Hippocampal formation (tissue), 2 donors: ENCODE measurements at regions not wholly inside any gene's neighbourhood (a gene's known extent, or its start where the extent isn't known, plus 50 kb on each side); places are given as distances from the start of the nearest gene placed in this dataset.

Source experiments
- DNase-seq, 2 donors: peaks; one replicate each; lab custom pipeline; 2025; lab: John Stamatoyannopoulos, UW

DNA sequence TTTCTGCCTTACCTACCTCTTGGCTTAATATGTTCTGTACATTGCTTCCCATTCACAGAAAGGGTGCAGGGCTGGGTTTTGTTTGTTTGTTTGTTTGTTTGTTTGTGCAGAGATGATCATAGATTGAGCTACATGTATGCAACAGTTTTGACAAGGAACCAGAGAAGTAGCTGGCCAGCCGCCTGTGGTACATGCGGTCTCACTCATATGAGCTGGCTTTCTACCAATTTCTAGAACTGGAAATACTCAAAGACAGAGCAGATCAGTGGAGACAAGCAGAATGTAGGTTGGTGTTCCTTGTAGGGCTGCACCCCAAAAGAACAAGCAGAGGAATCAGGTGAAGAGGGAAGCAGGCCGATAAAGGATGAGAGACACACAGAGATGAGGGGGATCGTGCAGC is 502.7 kb downstream of the SOX2 start:
- DNase-seq = no peak

DNA sequence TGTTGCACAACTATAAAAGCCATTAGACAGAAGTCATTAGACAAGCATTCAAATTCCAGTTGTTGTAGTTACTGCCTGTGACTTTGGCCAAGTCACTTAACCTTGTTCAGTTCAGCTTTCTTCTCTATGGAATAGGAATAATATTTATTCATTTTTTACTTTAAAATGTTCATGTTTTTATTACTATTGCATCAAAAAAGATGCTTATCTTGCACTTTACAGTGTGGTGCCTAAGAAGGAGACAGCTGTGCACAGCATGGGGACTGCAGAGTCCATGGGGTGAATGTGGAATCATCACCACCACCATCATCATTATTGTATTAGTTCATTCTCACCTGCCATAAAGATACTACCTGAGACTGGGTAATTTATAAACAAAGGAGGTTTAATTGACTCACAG is 504.2 kb downstream of the SOX2 start:
- no peak for DNase-seq

DNA sequence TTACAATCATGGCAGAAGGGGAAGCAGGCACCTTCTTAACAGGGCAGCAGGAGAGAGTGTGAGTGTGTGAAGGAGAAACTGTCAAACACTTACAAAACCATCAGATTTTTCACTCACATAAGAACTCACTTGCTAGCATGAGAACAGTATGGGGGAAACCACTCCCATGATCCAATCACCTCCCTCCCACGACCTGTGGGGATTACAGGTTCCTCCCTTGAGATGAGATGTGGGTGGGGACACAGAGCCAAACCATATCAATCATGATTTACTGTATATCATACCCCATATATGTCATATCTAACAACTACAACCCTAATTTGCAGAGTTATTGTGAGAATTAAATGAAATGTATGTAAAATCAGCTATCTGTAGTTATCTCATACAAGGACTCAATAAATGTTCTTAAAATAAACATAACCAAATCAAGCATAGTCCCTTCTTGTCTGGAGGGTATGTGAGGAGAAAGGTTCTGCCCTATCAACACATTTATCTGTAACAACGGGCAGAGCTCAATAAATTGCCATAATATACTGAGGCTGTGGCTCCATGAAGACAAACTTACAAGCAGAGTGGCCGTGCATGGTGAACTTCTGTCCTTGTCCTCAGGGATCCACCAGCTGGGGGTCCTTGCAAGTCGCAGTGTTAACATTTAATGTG is 504.7 kb downstream of the SOX2 start:
- no peak for DNase-seq

DNA sequence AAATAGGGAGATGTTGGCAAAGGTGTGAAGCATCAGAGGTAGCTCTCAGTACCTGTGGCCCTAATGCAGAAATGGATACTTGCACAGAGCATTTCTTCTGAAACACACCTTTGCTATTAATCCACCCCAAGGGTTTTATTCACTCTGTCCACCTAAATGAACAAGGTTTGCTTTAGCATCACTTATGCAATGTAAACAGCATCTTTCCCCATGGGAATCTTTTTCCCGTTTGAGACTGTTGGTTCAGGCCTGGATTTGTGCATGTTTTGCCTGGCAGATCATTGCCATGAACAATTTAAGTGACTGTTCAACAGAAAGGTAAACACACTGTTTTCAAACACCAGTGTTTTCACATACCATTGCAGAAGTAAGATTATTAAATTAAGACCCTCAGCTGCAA is 508.3 kb downstream of the SOX2 start:
- DNase-seq = no peak

DNA sequence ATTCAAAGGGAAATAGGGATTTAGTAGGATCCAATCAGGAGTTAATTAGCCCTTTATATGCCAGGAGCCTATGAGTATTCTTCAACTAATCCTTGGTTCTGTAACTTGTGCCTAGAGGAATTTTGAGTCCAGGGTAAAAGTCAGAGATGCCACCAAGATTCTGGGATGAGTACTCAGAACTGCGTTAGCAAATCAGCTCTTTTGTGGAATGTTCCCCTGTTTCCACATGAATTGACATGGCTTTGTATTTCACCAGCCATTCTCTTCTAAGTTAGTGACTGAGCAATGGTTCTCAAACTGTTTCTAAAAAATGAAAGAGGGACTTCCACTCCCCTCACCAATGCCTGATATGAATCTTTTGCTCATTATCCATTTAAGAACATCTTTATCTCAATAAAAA is 508.7 kb downstream of the SOX2 start:
- no peak for DNase-seq

DNA sequence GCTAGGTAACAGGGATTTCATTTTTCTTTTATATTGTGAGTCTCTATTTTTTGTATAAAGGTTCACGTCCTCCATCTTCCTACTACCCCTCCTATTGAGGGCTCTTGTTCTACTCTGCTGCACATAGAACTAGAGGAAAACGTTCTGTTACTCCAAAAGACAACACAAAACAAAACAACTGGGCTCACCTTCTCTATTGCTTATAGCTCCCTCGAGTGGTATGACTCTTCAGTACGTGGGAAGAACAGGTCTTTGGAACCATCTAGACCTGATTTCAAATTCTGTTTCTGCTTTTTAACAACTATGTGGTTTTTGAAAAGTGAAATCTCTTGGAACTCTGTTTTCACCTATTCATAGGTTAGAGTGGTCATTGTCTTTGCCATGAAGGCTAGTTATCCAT is 515.3 kb downstream of the SOX2 start:
- no peak for DNase-seq

DNA sequence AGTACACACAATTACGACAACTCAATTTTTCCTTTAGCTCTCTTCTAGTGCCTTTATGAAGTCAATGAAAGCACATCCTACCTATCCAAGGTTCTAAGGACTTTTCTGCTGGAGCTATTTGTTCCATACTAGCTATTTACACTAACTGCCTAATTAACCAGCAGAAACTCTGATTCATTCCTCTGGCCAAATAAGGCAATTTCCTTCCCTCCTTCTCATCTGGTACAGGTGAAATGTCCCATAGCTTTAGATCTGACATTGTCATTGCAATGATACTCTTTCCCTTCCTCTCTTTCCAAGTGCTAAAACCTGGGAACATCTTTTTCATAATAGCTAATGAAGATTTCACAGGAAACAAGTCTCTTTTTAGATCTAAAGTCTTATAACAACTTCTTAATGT is 521.7 kb downstream of the SOX2 start:
- DNase-seq = no peak

DNA sequence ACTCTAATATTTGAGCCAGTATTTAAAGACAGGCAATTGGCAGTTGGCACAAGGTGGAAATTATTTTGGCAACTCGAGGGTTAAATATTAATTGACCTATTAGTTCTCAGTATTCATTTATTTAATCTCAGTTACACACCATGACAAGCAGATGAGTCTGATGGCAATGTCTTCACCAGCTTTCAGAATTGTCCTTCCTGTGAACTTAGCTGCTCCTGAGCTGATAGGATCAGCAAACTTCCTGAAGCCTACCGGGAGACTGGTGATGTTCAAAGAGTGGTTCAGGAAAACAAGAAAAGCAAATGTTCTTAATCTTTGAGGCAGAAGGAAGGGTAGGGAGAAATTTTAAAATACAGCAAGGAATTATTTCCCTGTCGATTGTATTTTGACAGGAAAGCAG is 522.2 kb downstream of the SOX2 start:
- DNase-seq = no peak

DNA sequence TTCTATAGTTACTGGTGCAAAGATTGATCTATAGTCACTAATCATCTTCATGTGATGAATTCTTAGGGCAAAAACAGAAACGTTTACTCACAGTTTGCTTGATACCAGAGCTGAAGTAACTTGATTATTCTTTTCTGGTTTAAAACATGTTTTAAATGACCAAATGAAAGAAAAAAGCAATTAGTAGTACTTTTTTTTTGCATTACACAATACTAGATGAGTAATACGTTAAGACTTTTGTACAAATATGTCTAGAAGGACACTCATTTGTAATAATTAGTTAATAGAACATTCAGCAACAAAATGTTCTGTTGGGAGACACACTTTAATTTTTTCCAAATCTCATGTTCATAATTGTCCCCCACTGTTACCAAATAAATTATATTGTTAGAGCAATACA is 523.2 kb downstream of the SOX2 start:
- DNase-seq = no peak

DNA sequence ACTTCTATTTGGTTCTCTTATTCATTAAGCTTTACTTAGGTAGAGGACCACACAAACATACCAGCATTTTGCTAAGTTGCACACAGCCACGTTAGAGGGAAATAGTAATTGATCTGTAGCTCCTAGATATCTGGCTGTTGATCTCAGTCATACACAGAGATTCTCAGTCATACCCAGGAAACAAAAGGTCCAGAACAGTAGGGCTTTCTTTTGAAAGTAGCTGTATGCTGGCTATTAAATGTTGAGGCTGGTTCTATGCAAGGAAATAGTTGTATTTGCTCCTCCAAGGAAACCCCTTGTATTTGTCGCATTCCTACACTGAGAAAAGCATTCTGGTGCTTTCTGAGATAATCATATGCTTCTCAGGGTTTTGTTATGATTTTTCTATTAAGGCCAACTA is 523.8 kb downstream of the SOX2 start:
- DNase-seq = peak in 1 of 2 donors; percentile 60

DNA sequence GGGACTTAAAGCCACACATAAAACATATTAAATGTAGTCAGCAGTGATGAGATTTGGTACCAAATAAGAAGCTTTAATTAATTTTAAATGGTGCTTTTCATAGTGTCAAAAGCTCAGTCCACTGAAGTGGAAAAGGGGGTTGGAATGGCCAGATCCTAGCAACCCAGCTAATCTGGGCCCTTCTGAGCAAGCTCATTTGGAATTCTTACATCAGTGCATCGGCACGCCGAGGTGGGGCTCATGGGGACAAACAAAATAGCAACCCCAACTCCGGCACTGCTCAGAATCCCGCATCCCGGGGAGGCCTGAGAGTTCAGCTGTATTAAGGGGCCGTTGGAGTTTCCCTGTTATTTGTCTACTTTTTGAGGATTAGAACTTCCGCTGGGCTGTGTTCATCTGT is 526.4 kb downstream of the SOX2 start:
- DNase-seq = peak; percentile 49 to 73

DNA sequence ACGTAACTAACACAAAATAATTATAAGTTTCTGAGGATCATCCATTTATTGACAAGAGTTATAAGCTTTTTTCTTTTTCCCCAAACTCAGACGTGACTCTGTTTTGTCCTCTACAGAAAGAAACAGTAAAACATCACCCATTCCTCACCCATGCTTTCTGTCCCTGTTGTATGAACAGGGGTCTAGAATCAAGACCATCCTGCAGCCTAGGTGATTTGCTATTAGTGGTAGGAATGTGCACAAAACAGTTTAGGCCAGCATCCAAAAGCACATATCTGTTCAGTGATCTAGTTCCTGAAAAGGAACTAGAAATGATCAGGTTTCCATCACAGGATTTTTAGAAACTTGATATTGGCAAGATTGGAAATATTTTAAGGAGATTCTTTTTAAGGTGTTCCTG is 527.6 kb downstream of the SOX2 start:
- DNase-seq = no peak

DNA sequence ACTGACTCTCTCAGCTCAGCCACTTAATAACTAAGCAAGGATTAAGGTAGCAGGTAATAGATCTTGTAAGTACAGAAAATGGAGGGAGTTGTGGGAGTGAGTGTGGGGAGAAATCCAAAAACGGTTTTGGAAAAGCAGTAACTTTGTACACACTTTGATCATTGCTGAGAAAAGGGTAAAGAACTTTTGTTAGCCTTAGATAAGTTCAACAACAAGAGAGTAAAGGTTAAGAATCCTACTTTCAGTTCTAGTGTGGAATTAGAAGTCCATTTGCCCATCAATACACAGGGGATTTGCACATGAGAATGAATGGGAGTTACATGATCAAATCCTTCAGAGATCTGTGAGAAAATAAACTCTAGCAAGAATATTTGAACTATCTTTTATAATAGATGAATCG is 528.7 kb downstream of the SOX2 start:
- DNase-seq = no peak

DNA sequence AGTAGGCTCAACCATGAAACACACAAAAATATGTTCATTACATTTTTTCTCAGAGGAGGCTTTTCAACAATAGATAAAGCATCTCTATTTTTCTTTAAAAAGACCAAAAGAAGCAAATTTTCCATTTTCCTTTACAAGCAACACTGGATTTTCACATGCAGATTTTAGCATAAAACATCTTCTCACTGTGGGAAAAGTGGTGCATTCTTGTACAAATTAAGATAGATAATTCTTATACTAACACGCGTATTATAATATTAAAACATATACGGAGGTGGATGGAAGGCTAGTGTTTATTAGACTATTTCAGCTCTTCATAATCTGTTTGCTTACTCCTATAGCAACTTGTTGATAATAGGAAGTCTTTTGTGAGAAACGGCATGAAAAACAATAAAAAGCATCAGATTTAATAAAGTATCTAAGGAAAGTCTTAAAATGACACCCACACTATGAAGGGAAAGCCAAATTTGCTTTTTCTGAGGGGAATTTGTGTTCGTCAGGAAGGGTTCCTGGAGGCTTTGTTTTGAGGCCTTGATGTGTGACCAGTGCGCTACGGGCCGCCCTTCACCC is 529.6 kb downstream of the SOX2 start:
- DNase-seq = no peak

DNA sequence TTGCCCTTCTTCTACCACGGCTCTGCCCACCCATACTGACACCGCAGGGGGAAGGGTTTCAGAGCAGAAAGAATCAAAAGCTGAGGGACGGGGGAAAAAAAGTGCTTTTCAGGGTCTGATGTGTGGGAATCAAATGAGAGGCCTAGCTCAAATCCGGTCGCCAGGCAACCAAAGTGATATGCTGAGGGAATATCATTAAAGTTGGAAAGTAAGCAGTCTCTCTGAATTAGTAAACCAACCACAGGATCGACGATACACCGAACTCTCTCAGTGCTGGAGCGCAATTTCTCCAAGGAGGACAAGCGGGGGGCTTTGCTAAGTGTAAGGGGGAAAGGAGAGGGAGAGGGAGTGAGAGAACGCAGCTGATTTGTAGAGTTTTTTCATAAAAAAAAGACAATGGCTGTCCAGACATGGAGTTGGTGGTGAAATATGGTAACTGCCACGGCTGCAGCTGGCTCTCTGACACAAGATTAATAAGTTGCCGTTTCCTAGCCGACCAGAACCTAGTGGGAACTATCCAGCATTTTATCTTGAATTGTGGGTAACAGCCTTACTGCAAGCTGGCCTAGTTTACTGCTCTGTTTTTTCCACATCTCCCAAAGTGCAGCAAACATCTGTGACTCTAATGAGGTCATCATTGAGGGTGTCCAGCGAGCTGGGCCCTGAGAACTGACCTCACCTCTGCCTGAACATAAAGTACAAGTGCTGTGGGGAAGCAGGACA is 530.2 kb downstream of the SOX2 start:
- peak; percentile 74 to 87 for DNase-seq

DNA sequence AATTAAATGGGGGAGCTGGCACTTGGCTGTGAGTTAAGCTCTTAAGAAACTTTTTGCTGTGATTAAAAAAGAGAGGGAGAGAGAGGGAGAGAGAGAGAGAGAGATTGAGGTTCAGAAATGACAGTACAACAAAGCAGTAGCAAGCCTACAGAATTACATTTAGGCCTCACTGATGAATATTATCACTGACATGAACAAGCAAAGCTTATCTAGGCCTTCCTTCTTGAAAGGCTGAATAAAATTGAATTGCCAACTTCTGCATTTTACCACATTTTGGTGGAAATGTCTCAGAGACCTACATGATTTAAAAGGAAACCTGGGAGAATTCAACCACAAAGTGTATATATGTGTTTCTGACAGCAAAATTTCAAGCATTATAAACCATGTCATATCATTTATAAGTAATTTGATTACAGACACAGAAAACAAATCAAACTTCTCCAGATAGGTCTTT is 530.8 kb downstream of the SOX2 start:
- DNase-seq = no peak

DNA sequence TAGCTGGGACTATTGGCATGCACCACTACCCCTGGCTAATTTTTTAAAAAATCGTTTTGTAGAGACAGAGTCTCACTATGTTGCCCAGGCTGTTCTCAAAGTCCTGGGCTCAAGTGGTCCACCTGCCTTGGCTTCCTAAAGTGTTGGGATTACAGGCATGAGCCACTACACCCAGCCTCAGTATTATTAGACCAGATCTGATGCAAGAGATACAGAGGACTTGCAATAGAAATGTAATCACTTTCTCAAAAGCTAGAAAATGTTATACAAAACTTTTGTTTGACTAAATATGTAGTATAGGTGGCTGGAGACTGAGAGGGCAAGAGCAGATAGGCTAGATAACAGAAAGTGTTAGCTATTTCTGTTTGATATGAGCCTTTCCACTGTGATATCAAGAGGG is 531.9 kb downstream of the SOX2 start:
- DNase-seq = no peak

DNA sequence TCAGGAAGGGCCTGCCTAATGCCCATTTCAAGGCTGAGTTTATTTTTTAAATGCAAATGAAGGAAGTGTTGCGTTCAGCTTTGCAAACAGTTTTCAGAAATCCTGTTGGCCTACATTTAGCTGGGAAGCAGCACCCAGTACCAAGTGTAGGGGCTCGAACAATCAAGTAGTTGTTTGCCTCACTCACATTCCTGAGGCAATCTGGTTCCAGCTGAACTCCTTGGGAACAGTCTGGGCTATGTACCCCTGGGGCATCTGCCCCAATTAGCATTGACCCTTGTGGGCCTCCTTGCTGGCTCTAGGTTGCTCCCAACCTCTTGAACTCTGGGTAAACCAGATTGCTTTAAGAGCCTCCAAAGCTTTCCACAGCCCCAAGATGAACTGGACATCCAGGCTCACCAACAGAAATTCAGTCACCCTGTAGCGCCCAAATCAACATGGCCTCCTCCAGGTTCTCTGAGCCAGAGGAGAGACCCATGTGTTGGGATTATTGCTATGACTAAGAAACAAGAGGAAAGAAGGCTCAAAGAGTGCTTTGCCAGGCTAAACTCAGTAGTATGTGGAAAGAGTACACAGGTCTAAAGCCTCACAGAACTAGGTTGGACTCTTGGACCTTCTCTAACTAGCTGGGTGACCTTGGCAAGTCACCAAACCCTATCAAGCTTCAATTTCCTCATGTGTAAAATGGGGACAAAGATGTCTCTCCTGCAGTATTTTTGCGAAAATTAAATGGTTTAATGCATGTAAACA is 532.7 kb downstream of the SOX2 start:
- DNase-seq = peak in 1 of 2 donors; percentile 68

DNA sequence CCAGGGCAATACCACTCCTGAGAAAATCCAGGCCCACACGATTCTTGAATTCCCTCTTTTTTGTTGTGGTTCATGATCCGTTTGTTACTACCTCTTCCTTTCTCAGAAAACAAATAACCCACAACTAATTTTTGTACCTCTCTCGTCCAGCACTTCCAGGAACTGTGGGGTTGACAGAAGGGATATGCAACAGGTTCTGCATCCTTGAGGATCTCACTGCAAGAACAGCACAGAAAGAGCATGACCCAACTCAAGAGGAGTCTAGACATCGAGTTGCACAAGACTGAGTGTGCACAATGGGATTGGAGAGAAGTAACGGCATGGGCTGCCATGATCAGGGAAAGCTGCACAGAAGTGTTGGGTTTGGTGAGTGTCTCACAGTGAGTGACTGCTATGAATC is 533.3 kb downstream of the SOX2 start:
- DNase-seq = no peak

DNA sequence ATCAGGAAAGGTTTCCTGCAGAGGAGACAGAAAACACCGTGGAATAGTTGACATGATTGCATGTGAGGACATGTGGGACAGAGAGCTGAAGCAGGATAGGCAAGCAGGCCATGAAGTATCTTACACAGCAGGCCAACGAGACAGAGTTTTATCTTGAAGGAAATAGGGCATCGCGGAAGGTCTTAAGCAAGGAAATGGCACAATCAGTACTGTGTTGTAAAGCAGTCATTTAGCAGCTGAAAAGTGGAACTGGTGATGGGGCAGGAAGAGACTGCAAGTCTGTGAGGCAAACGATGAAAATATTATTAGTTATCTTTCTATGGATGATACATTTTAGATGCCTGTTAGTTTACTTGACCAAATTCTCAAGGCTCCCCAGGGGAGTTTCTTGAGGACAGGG is 535.1 kb downstream of the SOX2 start:
- no peak for DNase-seq

DNA sequence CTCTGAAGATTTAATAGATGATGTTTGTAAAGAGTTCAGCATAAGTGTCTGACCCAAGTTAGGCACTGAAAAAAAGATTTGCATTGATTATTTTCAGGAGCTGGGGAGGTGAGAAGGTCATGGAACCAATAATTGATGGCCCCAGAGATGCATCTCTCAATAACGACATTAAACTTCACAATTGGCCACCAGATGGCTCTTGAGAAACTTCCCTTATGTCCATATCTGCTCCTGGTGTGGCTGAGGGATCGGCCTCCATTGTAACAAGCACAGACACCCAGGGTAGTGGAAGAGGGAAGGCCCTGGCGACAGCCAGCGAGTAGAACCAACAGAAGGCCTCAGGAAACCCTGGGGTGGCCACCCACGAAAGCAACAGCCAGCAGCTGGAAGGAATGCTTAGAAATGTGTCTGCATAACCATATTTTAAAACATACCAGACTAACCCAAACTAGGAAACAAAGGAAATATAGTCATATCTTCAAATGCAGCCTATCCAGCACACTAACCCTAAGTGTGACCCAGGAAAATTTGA is 536.7 kb downstream of the SOX2 start:
- DNase-seq = no peak

DNA sequence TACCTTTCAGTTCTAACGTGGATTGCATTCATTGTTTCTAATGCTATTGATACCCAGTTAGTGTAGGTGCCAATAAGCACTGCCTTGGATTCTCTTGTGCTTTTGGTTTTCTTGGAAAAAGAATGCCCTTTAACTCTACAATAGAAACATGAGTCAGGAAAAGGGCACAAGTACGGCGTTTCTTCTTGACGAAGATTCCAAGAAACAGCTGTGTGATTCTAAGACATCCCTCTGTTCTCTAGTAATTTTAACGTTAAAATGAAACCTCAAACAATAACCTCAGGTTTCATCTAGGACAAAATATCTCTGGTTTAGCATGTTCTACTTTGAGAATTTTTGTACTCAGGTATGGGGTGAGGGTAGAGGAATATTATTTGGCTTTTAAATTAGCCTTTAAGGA is 540.5 kb upstream of the ATP11B start:
- no peak for DNase-seq

DNA sequence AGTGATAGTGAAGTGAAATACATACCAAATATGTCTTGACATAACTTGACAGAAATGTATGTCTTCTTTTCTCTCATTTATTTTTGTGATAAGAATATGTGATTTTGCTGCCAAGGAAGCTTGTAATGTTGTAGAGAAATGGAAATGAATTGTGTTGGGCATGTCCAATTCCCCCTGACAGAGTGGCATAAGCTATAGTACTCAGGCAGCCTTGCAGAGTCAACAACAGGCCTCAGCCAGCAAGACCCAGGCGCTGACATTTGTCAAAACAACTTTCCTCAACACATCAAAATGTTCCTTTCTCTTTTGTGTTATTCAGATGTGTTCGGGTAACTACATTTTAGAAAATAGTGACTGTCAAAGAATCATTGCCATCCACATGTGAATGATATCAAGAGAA is 538.1 kb upstream of the ATP11B start:
- DNase-seq = no peak
